HepG2 (cell line): ENCODE measurements at regions not wholly inside any gene's neighbourhood (a gene's known extent, or its start where the extent isn't known, plus 50 kb on each side); places are given as distances from the start of the nearest gene placed in this dataset.

ENCODE experiments used
- E2F5 ChIP-seq: sonication (generic); formaldehyde crosslinking; conservative IDR thresholded peaks from 2 replicates; pipeline ENCODE4 v1.4.0; 2020; ENCODE audit warnings: missing genetic modification reagents
- FOXP4 ChIP-seq: sonication (generic); formaldehyde crosslinking; IDR thresholded peaks from 2 replicates; pipeline ENCODE4 v1.4.0; 2020; ENCODE audit warnings: missing genetic modification reagents
- HOXA7 ChIP-seq: sonication (generic); formaldehyde crosslinking; IDR thresholded peaks from 2 replicates; pipeline ENCODE4 v1.8.1; 2022; ENCODE audit warnings: mild to moderate bottlenecking, missing genetic modification reagents, moderate library complexity
- NFE2L1 ChIP-seq: sonication (generic); formaldehyde crosslinking; IDR thresholded peaks from 2 replicates; pipeline ENCODE4 v1.4.0; 2020; ENCODE audit warnings: missing genetic modification reagents, mild to moderate bottlenecking, borderline replicate concordance
- PAX8 ChIP-seq: sonication (generic); formaldehyde crosslinking; IDR thresholded peaks from 2 replicates; pipeline ENCODE4 v1.8.0; 2022; ENCODE audit warnings: mild to moderate bottlenecking, missing genetic modification reagents, borderline replicate concordance
- PRDM10 ChIP-seq: sonication (generic); formaldehyde crosslinking; IDR thresholded peaks from 2 replicates; pipeline ENCODE4 v1.4.0; 2020; ENCODE audit warnings: low read depth, missing genetic modification reagents
- RBFOX2 ChIP-seq: fragments of 200-400 bp; formaldehyde crosslinking; IDR thresholded peaks from 2 replicates; pipeline ENCODE4 v1.6.1; 2017; ENCODE audit warnings: low read depth, mild to moderate bottlenecking, low read length
- REST ChIP-seq, 2 experiments: IDR thresholded peaks; 2 replicates each; pipeline ENCODE4 v1.6.1; 2011 to 2012; ENCODE audit warnings: low read length in 2 of 2, borderline replicate concordance in 1 of 2, low read depth in 1 of 2, mild to moderate bottlenecking in 1 of 2, moderate library complexity in 1 of 2
- ZC3H4 ChIP-seq: sonication (generic); formaldehyde crosslinking; IDR thresholded peaks from 2 replicates; pipeline ENCODE4 v1.4.0; 2020; ENCODE audit warnings: missing genetic modification reagents, borderline replicate concordance
- ZKSCAN5 ChIP-seq: sonication (generic); formaldehyde crosslinking; IDR thresholded peaks from 2 replicates; pipeline ENCODE4 v1.5.1; 2020; ENCODE audit warnings: mild to moderate bottlenecking, missing genetic modification reagents
- ZMYM2 ChIP-seq: sonication (generic); formaldehyde crosslinking; IDR thresholded peaks from 2 replicates; pipeline ENCODE4 v1.8.0; 2022; ENCODE audit warnings: mild to moderate bottlenecking, missing genetic modification reagents
- ZNF17 ChIP-seq: sonication (generic); formaldehyde crosslinking; IDR thresholded peaks from 2 replicates; pipeline ENCODE4 v1.5.0; 2020; ENCODE audit warnings: mild to moderate bottlenecking, missing genetic modification reagents
- ZNF496 ChIP-seq: sonication (generic); formaldehyde crosslinking; IDR thresholded peaks from 2 replicates; pipeline ENCODE4 v1.8.1; 2023; ENCODE audit warnings: mild to moderate bottlenecking, moderate library complexity, missing genetic modification reagents; ENCODE audit not compliant: insufficient replicate concordance
- ZNF777 ChIP-seq: sonication (generic); formaldehyde crosslinking; IDR thresholded peaks from 2 replicates; pipeline ENCODE4 v1.4.0; 2020; ENCODE audit warnings: missing genetic modification reagents
- ZNF788 ChIP-seq: sonication (generic); formaldehyde crosslinking; IDR thresholded peaks from 2 replicates; pipeline ENCODE4 v1.5.0; 2020; ENCODE audit warnings: mild to moderate bottlenecking, missing genetic modification reagents, borderline replicate concordance
- ZUFSP ChIP-seq: sonication (generic); formaldehyde crosslinking; IDR thresholded peaks from 2 replicates; pipeline ENCODE4 v1.9.0; 2021; ENCODE audit warnings: missing genetic modification reagents, mild to moderate bottlenecking, borderline replicate concordance

- TF ChIP-seq FOXP4 (CRISPR knock-in tag) = peak; percentile 81
- no peak for TF ChIP-seq HOXA7 (CRISPR knock-in tag)
- no peak for TF ChIP-seq ZUFSP (CRISPR knock-in tag)
- TF ChIP-seq PRDM10 (CRISPR knock-in tag) = no peak; the same call in 1 of the 2 replicates
- TF ChIP-seq ZC3H4 = no peak
- no peak for TF ChIP-seq E2F5 (CRISPR knock-in tag)
- TF ChIP-seq PAX8 (CRISPR knock-in tag) = no peak
- no peak for TF ChIP-seq RBFOX2
- no peak for TF ChIP-seq ZNF17 (CRISPR knock-in tag)
- TF ChIP-seq ZNF777 (CRISPR knock-in tag) = no peak
- no peak for TF ChIP-seq ZNF496
- TF ChIP-seq NFE2L1 (CRISPR knock-in tag) = no peak
- peak; percentile 33; the same call in 1 of the 2 replicates for TF ChIP-seq ZNF788
- TF ChIP-seq ZMYM2 (CRISPR knock-in tag) = peak; percentile 85
- no peak for TF ChIP-seq REST (IDR thresholded peaks at IDR 0.05; ENCODE audit: borderline replicate concordance in 1 of 2, low read depth in 1 of 2, low read length in 2 of 2)
- peak; percentile 66 for TF ChIP-seq ZKSCAN5
Measured at GRCh38 chr6:137724018-137724403, 143.0 kb upstream of the TNFAIP3 start (continued).
